Liver (tissue), 3 donors: ENCODE measurements at regions not wholly inside any gene's neighbourhood (a gene's known extent, or its start where the extent isn't known, plus 50 kb on each side); places are given as distances from the start of the nearest gene placed in this dataset.

ENCODE experiments used
- ATF3 ChIP-seq: IDR thresholded peaks from 2 replicates; pipeline ENCODE4 v1.6.1; 2016; ENCODE audit warnings: antibody characterized with exemption
- FOXA1 ChIP-seq: IDR thresholded peaks from 2 replicates; pipeline ENCODE4 v1.6.1; 2016; ENCODE audit warnings: antibody characterized with exemption
- JUND ChIP-seq, 2 donors: IDR thresholded peaks; 2 replicates each; pipeline ENCODE4 v1.6.1; 2016; ENCODE audit warnings: antibody characterized with exemption in 2 of 2
- MAX ChIP-seq: IDR thresholded peaks from 2 replicates; pipeline ENCODE4 v1.6.1; 2016; ENCODE audit warnings: antibody characterized with exemption
- RAD21 ChIP-seq, 2 donors: IDR thresholded peaks; 2 replicates each; pipeline ENCODE4 v1.6.1; 2016; ENCODE audit warnings: antibody characterized with exemption in 2 of 2, mild to moderate bottlenecking in 2 of 2
- RXRA ChIP-seq, 2 donors: IDR thresholded peaks; 2 replicates each; pipeline ENCODE4 v1.6.1; 2017 to 2018; ENCODE audit warnings: antibody characterized with exemption in 2 of 2, mild to moderate bottlenecking in 1 of 2
- SP1 ChIP-seq: IDR thresholded peaks from 2 replicates; pipeline ENCODE4 v1.6.1; 2018; ENCODE audit warnings: antibody characterized with exemption, mild to moderate bottlenecking
- TAF1 ChIP-seq: conservative IDR thresholded peaks from 2 replicates; pipeline ENCODE4 v1.6.1; 2016; ENCODE audit warnings: antibody characterized with exemption, mild to moderate bottlenecking
- YY1 ChIP-seq: IDR thresholded peaks from 2 replicates; pipeline ENCODE4 v1.6.1; 2016; ENCODE audit warnings: antibody characterized with exemption, mild to moderate bottlenecking
- TF ChIP-seq, protein P1 (sequence below): fragments of 150-350 bp; IDR thresholded peaks from 2 replicates; pipeline ENCODE4 v1.5.1; 2017; ENCODE audit warnings: improper control_type of control experiment, low read depth, low read length; ENCODE audit not compliant: missing input control
- TF ChIP-seq, protein P2 (sequence below): IDR thresholded peaks from 2 replicates; pipeline ENCODE4 v1.6.1; 2016; ENCODE audit warnings: antibody characterized with exemption, mild to moderate bottlenecking
- donor health status: healthy.
- donor health status: healthy.

DNA sequence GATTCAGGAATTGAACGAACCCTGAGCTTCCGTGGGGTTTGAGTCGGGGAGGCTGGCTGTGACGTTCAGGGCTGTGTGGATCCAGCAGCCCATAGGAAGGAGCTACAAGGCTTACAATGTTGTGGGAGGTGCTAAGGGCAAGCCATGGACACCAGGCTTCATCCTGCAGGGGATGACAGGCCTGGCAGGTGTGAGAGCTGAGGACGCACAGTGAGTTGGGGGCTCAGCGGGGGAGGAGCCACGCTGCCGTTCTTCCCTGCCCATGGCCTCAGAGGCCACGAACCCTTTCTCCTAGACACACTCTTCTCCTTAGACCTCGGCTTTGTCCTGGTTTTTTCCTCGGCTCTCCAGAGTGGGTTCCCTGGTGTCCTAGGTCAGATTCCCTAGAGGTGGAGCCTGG is 78.1 kb upstream of the SLC22A11 start:
- TF ChIP-seq TAF1 (no peak), FOXA1 (no peak), JUND (IDR thresholded peaks at IDR 0.05) (no peak), RXRA (IDR thresholded peaks at IDR 0.05) (no peak), RAD21 (IDR thresholded peaks at IDR 0.05) (no peak), ATF3 (no peak), YY1 (no peak), SP1 (no peak), MAX (no peak)
- TF ChIP-seq, protein P1, sequence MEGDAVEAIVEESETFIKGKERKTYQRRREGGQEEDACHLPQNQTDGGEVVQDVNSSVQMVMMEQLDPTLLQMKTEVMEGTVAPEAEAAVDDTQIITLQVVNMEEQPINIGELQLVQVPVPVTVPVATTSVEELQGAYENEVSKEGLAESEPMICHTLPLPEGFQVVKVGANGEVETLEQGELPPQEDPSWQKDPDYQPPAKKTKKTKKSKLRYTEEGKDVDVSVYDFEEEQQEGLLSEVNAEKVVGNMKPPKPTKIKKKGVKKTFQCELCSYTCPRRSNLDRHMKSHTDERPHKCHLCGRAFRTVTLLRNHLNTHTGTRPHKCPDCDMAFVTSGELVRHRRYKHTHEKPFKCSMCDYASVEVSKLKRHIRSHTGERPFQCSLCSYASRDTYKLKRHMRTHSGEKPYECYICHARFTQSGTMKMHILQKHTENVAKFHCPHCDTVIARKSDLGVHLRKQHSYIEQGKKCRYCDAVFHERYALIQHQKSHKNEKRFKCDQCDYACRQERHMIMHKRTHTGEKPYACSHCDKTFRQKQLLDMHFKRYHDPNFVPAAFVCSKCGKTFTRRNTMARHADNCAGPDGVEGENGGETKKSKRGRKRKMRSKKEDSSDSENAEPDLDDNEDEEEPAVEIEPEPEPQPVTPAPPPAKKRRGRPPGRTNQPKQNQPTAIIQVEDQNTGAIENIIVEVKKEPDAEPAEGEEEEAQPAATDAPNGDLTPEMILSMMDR, result no peak
- TF ChIP-seq, protein P2, sequence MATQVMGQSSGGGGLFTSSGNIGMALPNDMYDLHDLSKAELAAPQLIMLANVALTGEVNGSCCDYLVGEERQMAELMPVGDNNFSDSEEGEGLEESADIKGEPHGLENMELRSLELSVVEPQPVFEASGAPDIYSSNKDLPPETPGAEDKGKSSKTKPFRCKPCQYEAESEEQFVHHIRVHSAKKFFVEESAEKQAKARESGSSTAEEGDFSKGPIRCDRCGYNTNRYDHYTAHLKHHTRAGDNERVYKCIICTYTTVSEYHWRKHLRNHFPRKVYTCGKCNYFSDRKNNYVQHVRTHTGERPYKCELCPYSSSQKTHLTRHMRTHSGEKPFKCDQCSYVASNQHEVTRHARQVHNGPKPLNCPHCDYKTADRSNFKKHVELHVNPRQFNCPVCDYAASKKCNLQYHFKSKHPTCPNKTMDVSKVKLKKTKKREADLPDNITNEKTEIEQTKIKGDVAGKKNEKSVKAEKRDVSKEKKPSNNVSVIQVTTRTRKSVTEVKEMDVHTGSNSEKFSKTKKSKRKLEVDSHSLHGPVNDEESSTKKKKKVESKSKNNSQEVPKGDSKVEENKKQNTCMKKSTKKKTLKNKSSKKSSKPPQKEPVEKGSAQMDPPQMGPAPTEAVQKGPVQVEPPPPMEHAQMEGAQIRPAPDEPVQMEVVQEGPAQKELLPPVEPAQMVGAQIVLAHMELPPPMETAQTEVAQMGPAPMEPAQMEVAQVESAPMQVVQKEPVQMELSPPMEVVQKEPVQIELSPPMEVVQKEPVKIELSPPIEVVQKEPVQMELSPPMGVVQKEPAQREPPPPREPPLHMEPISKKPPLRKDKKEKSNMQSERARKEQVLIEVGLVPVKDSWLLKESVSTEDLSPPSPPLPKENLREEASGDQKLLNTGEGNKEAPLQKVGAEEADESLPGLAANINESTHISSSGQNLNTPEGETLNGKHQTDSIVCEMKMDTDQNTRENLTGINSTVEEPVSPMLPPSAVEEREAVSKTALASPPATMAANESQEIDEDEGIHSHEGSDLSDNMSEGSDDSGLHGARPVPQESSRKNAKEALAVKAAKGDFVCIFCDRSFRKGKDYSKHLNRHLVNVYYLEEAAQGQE, result no peak
